ENCODE measurements at regions not wholly inside any gene's neighbourhood (a gene's known extent, or its start where the extent isn't known, plus 50 kb on each side); places are given as distances from the start of the nearest gene placed in this dataset.

- WGBS, 2 experiments (ENCODE audit: insufficient coverage in 1 of 2, insufficient read length in 1 of 2), result 92 to 100% methylated on average over 1 to 5 of the region's 5 CpGs
- no peak for DNase-seq
- H3K4me3 Mint-ChIP-seq, result no peak overlapping the region
- Histone ChIP-seq H3K4me3 (ENCODE audit: low read length) (no peak overlapping the region), H3K9ac (ENCODE audit: extremely low read depth, low read length, poor library complexity, severe bottlenecking) (no peak overlapping the region), H3K36me3 (ENCODE audit: control insufficient read depth, insufficient read depth, low read length) (no peaks in the 10 kb centered on the region), H3K27me3 (ENCODE audit: control insufficient read depth, insufficient read depth, low read length, poor library complexity, severe bottlenecking) (no peaks in the 10 kb centered on the region), H3K9me3 (ENCODE audit: control insufficient read depth, low read length) (no peaks in the 10 kb centered on the region), H3K27ac (ENCODE audit: low read depth, low read length) (no peak overlapping the region), H3K4me1 (ENCODE audit: control insufficient read depth, insufficient read depth, low read length) (peaks cover 3% of the 10 kb centered on the region)
- no peaks in the 10 kb centered on the region for H3K36me3 Mint-ChIP-seq (ENCODE audit: low read depth)
- H3K27me3 Mint-ChIP-seq (ENCODE audit: insufficient read depth), result peaks cover 6% of the 10 kb centered on the region
- no peak for TF ChIP-seq CTCF (conservative IDR thresholded peaks at IDR 0.05)
- peaks cover 6% of the 10 kb centered on the region for H3K4me1 Mint-ChIP-seq
- H3K27ac Mint-ChIP-seq, result no peak overlapping the region
- H3K9me3 Mint-ChIP-seq, result no peaks in the 10 kb centered on the region
These were observed 188.0 kb upstream of the CDYL start for GRCh38 chr6:4588163-4588562.

- TF ChIP-seq CTCF (conservative IDR thresholded peaks at IDR 0.05), result no peak
- no peak overlapping the region for H3K4me3 ChIP-seq (ENCODE audit: low read length)
- no peak for DNase-seq
- no peaks in the 10 kb centered on the region for H3K9me3 ChIP-seq (ENCODE audit: control insufficient read depth, low read length)
- no peaks in the 10 kb centered on the region for H3K9me3 Mint-ChIP-seq
- H3K4me1 Mint-ChIP-seq, result peaks cover 7% of the 10 kb centered on the region
- no peak overlapping the region for H3K9ac ChIP-seq (ENCODE audit: extremely low read depth, low read length, poor library complexity, severe bottlenecking)
- no peaks in the 10 kb centered on the region for H3K36me3 Mint-ChIP-seq (ENCODE audit: low read depth)
- peaks cover 6% of the 10 kb centered on the region for H3K27me3 Mint-ChIP-seq (ENCODE audit: insufficient read depth)
- WGBS, 2 experiments (ENCODE audit: insufficient coverage in 1 of 2, insufficient read length in 1 of 2), result 92 to 93% methylated on average over 4 of the region's 4 CpGs
- no peaks in the 10 kb centered on the region for H3K36me3 ChIP-seq (ENCODE audit: control insufficient read depth, insufficient read depth, low read length)
- H3K27ac Mint-ChIP-seq, result no peak overlapping the region
- H3K27me3 ChIP-seq (ENCODE audit: control insufficient read depth, insufficient read depth, low read length, poor library complexity, severe bottlenecking), result no peaks in the 10 kb centered on the region
- no peak overlapping the region for H3K27ac ChIP-seq (ENCODE audit: low read depth, low read length)
- H3K4me1 ChIP-seq (ENCODE audit: control insufficient read depth, insufficient read depth, low read length), result peaks cover 3% of the 10 kb centered on the region
- H3K4me3 Mint-ChIP-seq, result no peak overlapping the region
These were observed 189.0 kb upstream of the CDYL start for GRCh38 chr6:4587171-4587570.

- Histone ChIP-seq H3K27me3 (ENCODE audit: control insufficient read depth, insufficient read depth, low read length, poor library complexity, severe bottlenecking) (no peaks in the 10 kb centered on the region), H3K27ac (ENCODE audit: low read depth, low read length) (no peak overlapping the region), H3K9me3 (ENCODE audit: control insufficient read depth, low read length) (no peaks in the 10 kb centered on the region), H3K4me1 (ENCODE audit: control insufficient read depth, insufficient read depth, low read length) (peaks cover 3% of the 10 kb centered on the region), H3K4me3 (ENCODE audit: low read length) (no peak overlapping the region), H3K9ac (ENCODE audit: extremely low read depth, low read length, poor library complexity, severe bottlenecking) (no peak overlapping the region), H3K36me3 (ENCODE audit: control insufficient read depth, insufficient read depth, low read length) (no peaks in the 10 kb centered on the region)
- Mint-ChIP-seq H3K9me3 (no peaks in the 10 kb centered on the region), H3K36me3 (ENCODE audit: low read depth) (no peaks in the 10 kb centered on the region), H3K27ac (no peak overlapping the region), H3K27me3 (ENCODE audit: insufficient read depth) (peaks cover 6% of the 10 kb centered on the region), H3K4me3 (no peak overlapping the region), H3K4me1 (peaks cover 11% of the 10 kb centered on the region)
- 90 to 100% methylated on average over 1 to 3 of the region's 3 CpGs for WGBS, 2 experiments (ENCODE audit: insufficient coverage in 1 of 2, insufficient read length in 1 of 2)
- no peak for DNase-seq
- no peak for TF ChIP-seq CTCF (conservative IDR thresholded peaks at IDR 0.05)
These were observed 189.7 kb upstream of the CDYL start for GRCh38 chr6:4586469-4586859.

All from endodermal cell (in vitro differentiated cells).